Suprapubic skin (tissue), 3 donors: ENCODE measurements at regions not wholly inside any gene's neighbourhood (a gene's known extent, or its start where the extent isn't known, plus 50 kb on each side); places are given as distances from the start of the nearest gene placed in this dataset.

ENCODE experiments used
- CTCF ChIP-seq, 2 donors: fragments of 200-600 bp in 1 of 2; fragments of 450-650 bp in 1 of 2; sonication (generic) in 1 of 2; IDR thresholded peaks; one replicate each; pipeline ENCODE4 v1.5.1; 2016 to 2019; ENCODE audit warnings: antibody characterized with exemption in 2 of 2, mild to moderate bottlenecking in 1 of 2, moderate library complexity in 1 of 2
- POLR2AphosphoS5 ChIP-seq, 3 donors: sonication (generic); formaldehyde crosslinking; IDR thresholded peaks; one replicate each; pipeline ENCODE4 v1.6.1; 2017; ENCODE audit warnings: antibody characterized with exemption in 3 of 3

- TF ChIP-seq CTCF (IDR thresholded peaks at IDR 0.05): no peak
- no peak for TF ChIP-seq POLR2AphosphoS5 (IDR thresholded peaks at IDR 0.05)
Measured at GRCh38 chr13:109336730-109337129, 449.7 kb downstream of the IRS2 start.
